Neural progenitor cell (in vitro differentiated cells): ENCODE measurements at regions not wholly inside any gene's neighbourhood (a gene's known extent, or its start where the extent isn't known, plus 50 kb on each side); places are given as distances from the start of the nearest gene placed in this dataset.

Source experiments
- CTCF ChIP-seq: fragments of 200-600 bp; sonication (generic); IDR thresholded peaks from 2 replicates; pipeline ENCODE4 v1.5.1; 2017; ENCODE audit warnings: antibody characterized with exemption, mild to moderate bottlenecking
- EZH2 ChIP-seq: fragments of 200-600 bp; sonication (generic); IDR thresholded peaks from 2 replicates; pipeline ENCODE4 v1.6.1; 2017; ENCODE audit warnings: antibody characterized with exemption, mild to moderate bottlenecking, moderate library complexity

- no peak for TF ChIP-seq CTCF
- TF ChIP-seq EZH2 = no peak
Measured at GRCh38 chr17:34763728-34764665, 184.6 kb downstream of the TMEM132E start.
